SW 1271 (cell line): ENCODE measurements at regions not wholly inside any gene's neighbourhood (a gene's known extent, or its start where the extent isn't known, plus 50 kb on each side); places are given as distances from the start of the nearest gene placed in this dataset.

ENCODE experiments used
- DNase-seq, 2 experiments: peaks; one replicate each; lab custom pipeline; 2025; lab: John Stamatoyannopoulos, UW

DNA sequence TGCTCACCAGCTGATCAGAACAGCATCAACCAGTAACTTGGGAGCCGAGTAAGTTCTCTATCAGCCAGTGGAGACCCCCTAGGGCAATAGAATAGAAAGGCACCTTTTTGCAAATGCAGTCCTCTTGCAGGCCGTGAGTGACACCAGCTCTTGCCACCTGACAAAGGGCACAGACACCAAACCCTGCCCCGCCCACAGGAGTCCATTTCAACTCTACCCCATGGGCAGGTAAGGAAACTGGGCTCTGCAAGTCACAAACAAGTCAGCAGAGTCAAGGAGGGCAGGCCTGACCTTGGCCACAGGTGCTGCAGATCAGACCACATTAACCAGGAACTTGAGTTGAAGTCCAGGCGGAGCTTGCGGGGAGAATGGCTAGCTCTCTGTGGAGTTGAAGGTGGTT is 77.4 kb upstream of the SPATA13 start:
- no peak for DNase-seq

DNA sequence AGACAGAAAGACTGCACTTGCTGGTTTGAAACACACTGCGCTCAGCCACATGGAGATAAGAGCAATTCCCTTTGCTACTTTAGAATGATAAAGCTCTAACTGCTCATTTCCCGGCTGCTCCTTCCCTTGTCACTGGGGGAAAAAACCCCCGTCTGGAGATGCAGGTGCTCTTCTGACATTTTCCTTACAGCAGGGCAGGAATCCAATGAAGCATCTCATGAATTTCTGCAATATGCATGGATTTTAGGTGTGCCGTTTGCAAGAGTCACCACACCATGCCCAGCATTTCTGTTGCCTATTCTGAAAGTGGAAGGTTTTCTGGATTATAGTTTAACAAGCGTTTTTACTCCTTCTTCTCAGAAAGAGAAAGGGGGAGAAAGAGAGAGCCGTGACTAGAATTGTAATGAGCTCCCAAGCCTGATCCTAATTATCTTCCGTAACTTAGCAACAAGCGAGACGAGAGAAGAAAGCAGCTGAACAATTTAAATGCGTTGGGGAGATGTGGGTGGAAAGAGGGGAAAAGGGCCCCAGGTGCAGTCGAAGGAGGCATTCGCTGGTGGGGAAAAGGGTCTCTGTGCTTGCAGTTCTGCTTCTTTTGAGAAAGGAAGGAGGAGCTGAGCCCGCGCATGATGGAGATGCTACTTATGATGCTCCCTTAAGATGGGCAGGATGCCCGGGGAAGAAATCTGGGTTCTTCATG is 76.6 kb upstream of the SPATA13 start:
- DNase-seq = no peak

DNA sequence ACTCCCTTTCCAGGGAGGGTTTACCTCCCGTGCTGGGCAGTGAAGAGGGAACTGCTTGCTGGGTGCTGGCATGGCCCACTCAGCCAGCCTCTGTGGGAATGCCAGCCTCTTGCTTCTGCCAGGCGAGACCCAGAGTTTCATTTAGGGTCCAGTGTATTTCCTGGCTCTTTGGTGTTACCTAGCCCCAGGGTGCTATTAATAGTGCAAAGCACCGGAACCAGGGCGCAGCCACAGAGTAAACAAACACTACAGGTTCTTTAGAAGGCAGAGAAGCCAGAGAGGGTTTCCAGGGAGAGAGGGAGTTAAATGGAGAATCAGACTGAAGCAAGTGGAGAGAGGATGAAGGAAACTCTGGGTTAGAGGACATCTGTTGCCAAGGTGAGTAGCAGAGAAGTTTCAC is 74.9 kb upstream of the SPATA13 start:
- DNase-seq = no peak

DNA sequence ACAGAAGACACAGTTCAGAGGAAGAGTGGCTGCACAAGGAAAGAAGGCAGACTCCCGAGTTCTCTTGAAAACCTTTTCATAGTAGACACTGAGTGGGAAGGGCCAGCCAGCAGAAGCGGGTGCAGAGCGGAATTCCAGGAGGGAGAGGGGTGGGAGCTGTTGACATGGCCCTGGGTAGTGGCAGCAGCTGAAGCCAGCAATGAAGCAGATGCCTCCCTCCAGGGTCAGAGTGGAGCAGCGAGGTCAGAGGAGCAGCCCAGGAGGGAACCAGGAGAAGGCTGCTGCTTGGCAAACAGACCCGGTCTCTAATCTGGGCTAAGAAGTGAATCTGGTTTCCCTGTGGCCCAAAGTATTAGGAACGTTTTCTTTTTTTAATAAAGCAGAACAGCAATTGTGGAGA is 73.9 kb upstream of the SPATA13 start:
- DNase-seq = no peak

DNA sequence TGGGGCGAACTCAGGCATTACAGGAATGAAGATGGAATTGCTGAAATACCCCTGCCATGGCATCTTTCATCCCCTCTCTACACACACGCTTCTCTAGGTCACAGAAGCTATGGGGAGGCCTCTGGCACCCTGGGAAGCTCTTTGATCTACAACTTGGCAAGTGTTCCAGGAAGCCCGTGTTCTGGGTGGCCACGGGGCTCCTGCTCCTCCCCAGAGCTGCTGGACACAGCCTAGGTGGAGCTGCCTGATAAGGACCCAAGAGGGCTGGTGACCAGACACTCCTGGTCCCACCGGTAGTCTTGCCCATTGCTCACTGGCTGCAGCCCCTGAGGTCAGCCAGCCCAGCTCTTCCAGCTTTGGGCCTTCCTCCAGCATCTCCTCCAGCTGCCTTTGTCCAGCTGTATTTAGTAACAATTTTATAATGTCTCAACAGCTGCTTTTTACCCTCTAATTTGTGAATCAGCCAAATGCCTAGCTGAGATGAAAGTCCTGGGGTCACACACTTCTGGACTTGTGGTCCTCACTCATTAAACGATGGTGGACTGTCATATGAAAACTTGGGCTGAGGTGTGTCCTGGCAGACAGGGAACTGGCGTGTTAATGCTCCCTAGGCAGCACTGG is 72.8 kb upstream of the SPATA13 start:
- DNase-seq = no peak

DNA sequence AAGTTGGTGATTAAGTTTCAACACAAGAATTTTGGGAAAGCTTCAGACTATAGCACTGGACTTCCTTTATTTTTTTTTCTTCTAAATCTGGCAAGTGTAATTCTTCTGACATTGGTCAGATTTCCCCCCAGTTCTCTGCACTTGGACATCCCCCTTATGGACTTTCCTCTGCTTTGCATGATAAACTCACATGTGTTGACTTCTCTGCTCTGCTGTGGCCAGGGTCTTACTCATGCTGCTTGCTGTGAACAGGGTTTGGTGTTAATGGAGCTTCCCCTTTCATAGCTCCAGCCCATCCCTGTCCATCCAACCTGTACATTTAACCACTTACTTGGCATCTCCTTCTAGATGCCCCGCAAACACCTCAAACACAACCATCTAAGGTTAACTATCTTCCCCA is 70.5 kb upstream of the SPATA13 start:
- no peak for DNase-seq

DNA sequence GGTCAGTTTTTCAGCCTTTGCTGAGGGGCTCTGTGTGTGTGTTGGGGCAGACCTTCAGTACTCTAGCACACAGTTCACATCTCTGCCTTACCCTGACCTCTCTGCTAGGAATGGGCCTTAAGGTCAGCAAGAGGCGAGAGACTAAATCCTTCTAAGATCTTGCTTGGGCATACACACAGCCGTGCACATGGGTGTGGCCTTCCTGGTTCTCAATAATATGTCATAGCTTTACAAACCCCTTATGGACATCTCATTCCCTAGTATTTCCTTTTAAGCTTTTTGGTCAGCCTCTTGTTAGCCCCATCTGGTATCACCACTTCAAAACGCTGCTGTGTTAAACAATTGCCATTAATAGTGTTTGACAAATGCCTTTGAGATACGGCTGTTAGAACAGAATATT is 69.4 kb upstream of the SPATA13 start:
- DNase-seq = no peak

DNA sequence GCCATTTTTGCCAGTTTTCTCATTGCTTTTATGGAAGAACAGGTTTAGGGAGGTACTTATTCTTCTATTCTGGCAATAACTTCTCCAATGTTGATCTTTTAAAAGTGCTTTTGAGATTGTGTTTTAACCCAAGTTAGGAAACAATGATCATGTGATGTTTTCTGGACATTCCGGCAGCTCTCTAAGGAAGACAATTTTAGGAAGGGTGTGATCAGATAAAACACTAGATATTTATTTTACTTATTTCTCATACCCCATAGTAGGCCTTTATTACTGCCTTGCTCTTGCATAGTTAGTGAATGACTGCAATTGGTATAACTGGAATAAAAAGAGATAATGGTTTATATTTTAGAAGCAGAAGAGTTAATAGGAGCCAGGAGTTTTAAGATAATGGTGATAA is 68.4 kb upstream of the SPATA13 start:
- DNase-seq = no peak

DNA sequence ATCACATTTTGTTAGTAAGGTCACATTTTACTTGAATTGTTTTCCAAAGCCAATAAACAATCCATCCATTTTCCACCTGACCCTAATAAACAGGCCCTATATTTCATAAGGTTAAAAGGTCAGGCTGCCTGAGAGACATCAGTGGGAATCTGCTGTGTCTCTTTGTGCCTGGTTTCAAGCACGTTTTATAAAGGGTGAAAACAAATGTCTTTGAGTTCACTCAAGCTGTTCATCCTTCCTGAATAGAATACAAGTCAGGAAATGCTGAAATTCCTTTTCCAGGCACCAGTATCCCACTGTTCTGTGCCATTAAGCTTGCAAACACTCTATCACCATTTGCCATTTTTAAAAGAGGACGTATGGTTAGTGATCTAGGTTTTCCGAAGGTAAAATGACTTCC is 67.5 kb upstream of the SPATA13 start:
- DNase-seq = no peak

DNA sequence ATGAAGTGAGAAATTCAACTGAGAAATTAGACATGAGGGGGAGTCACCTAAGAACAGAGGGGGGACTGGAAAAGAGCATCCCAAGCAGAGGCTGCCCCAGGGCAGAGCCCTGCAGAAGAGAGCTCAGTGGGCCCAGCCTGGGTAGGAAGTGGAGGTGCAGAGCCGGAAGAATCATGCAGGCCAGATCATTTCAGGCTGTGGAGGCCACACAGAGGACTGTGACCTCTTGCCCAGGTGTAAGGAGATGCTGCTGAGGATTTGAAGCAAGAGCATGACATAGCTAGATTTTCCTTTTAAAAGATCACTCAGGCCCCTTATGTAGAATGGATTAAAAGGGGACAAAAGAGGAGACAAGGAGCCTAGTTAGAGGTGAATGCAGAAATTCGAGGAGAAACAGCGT is 63.9 kb upstream of the SPATA13 start:
- DNase-seq = no peak

DNA sequence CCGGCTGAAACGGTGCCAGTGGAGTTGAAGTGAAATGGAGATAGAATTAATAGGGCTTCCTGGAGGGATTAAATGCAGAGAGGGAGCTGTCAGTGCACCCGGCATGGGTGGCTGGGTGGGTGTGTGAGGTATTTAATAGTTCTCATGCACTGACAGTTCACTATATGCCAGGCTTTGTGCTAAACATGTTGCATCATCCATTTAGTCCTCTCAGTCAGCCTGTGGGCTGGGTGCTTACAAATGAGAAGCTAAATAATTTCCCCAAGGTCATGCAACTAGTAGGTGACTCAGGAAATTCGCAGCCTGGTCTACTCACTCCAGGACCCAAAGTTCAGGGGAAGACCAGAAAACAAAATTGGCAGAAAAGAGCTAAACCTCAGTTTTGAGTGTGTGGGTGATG is 63.5 kb upstream of the SPATA13 start:
- DNase-seq = no peak

DNA sequence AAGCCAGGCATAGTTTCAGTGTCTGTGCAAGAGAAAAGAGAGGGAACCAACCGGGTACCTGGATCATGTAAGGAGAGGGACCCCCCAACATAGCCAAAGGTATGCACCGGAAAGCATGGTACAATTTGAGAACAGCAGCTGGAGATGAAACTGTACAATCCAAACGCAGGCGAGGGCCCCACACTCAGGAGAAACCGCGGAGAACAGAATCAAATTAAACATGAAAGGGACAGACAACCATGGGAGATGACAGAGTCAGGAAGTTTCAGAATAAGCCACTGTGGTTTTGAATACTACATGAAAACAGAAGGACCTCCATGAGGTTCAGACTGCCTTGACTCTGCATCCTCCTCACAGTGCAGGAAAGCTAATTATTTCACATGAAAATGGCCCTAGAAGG is 62.9 kb upstream of the SPATA13 start:
- DNase-seq = no peak

DNA sequence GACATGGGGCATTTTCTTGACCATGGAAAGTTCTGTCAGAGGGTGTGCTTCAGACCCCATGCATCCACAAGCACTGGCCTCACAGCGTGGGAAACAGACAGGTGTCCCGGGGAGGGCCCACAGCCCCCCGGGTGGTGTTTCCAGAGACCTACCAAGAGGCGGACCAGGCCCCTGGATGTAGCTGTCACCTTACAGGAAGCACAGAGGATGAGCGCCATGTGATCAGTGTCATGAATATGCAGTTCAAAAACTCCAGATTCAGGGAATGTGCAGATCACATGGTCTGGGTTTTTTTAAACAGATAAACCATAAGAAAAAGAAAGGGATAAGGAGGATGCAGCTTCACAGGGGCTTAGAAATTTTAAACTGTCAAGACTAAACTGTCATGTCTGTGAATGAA is 61.0 kb upstream of the SPATA13 start:
- DNase-seq = no peak

DNA sequence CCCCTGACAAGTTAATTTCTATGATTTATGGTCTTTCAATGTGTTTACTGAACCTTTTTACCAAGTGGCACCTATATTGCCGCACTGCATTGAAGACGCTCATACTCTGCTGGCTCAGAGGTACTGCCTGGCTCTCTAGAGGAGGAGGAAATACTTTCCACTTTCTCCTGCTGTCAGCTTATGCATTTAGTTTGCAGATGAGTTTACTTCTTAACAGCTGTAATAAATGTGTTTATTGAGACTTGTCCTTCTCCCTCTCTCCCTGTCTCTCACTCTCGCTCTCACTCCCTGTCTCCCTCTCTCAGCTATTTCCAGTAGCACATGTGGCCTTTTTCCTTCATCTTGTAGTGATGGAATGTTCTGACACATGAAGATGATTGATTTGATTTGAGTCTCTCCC is 60.3 kb upstream of the SPATA13 start:
- DNase-seq = no peak

DNA sequence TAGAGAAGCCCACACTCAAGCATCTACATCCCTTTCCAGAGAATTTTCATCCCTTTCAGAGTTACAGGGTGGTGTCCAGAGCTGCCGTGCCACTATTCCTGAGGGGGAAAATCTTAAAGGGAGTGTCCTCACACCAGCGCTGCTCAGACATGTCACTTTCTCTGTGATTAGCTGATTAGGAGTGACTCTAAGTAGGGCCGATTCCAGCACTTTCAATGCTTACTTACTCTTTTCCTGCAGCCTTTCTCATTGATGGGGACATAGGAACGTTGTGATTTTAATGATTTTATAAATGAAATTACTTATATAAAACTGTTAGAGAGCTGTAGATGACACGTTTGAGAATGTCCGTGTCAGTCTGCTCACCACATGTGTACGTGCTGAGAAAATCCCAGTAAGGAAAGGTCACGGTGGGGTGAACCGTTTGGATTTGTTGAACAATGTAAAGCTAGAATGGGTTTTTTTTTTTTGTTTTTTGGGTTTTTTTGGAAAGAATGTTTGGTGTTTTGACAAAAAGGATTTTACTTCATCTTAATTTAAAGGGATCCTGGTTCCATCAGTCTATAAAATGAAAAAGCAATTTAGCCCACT is 56.6 kb upstream of the SPATA13 start:
- no peak for DNase-seq

DNA sequence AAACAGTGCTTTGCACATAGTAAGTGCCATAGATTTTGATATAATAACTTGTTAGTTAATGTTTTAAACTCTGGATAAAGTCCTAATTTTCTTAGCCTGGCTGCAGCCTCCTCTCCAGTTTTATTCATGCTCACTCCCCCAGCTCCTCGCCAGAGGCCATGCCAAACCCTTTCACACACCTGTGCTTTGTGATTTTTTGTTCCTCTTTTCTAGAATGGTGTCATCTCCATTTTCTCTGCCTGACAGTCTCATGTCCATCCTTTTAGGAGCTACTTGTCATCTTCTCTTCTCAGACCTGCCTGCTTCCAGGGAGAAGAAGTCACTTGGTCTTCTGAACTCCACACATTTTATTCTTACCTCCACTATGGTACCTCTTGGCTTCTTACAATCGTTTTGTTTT is 55.8 kb upstream of the SPATA13 start:
- DNase-seq = no peak

DNA sequence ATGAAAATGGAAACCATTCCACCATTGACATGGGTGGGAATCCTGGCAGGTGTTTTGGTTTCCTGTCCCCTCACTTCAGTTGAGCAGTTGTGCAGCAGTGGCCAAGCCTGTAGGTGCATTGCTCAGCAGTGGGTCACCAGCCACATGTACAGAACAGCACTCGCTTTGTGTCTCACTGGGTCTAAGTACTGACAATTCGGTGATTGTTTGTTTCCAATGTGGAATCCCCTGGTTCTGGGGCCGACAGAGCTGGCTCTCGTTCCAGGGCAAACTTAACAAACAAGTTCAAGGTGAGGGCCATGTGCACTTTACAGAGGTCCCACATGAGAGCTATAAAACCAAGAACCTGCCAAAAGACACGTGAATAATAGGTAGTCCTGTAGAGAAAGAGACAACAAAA is 54.1 kb upstream of the SPATA13 start:
- DNase-seq = no peak

DNA sequence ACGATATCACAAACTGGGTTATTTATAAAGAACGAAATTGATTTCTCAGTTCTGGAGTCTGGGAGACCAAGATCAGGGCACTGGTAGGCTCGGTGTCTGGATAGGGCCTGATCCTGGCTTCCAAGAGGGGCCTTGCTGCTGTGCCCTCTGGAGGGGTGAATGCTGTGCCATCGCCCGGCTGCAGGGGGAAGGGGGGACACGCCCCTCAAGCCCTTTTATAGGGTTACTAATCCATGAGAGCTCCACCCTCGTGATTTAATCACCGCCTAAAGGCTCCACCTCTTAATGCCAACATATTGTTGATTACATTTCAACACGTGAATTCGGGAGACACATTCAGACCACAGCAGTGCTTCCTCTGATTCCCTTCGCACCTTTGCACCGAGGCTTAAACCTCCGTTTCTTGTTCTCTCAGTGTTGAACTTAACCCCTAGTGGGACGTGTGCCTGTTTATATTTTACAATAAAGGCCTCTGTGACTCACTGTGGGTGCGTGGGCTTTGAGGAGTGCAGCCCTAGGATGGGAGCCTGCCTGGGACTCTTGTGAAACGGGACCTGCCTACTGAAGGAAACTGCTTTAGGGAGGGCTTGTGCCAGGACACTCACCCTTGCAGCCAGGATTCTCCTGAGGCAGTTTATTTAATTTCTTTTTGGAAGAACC is 52.4 kb upstream of the SPATA13 start:
- DNase-seq = no peak

DNA sequence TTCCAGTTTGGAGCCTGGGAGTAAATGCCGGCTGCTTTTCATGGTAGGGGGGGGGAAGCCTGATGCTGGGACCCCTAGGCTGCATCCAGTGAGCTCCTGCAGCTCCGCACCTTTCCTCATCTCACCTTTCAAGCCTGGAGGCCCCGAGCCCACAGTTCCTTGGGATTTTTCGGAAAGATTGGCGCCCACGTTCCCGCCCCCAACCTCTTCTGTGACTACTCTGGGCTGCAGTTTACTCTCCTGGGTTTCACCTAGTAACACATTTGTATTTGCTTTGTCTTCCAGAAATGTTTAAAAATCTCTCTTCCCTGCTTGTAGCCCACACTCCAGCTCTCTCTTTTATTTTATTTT is 51.9 kb upstream of the SPATA13 start:
- DNase-seq = no peak

DNA sequence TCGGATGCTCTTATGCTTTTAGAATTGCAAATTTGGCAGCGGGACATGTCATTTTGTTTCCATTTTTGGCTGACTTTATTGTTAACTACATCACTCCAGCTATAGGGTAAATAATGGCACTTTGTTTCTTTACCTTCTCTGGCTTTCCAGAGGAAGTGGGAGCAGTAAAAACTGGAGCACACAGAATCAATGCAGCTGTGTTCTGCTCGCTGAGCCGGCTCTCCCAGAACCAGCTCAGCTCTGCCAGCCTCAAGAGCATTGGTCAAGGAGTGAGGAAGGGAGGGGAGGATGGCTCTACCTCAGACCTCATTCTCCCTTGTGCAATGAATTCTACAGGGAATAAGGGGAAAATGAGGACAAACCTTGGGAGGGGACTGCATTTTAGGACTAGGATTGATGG is 50.5 kb upstream of the SPATA13 start:
- DNase-seq = no peak
